GM12874 (cell line): ENCODE measurements at regions not wholly inside any gene's neighbourhood (a gene's known extent, or its start where the extent isn't known, plus 50 kb on each side); places are given as distances from the start of the nearest gene placed in this dataset.

ENCODE experiments used
- TF ChIP-seq, protein P1 (sequence below): IDR thresholded peaks from 2 replicates; pipeline ENCODE4 v1.5.1; 2011; ENCODE audit warnings: low read depth, mild to moderate bottlenecking, control low read depth, low read length, moderate library complexity; ENCODE audit not compliant: insufficient read depth

DNA sequence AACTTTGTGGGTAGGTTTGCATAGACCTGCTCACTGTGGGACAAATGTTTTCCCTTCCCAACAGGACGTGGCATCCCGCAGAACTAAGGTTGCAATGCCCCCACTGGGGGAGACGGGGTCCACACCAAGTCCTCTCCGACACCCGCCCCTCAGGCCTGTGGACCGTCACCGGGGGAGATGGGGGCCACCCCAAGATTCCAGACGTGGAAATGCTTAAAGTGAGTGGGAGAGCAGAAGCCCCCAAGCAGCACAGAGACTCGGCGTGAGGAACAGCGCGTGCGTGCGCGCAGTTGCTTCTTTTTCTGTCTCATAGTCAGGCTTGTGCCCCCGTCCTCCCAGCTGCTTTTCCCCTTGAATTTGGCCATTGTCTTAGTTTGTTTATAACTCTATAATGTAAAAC, 826.3 kb upstream of the SALL3 start:
- TF ChIP-seq, protein P1, sequence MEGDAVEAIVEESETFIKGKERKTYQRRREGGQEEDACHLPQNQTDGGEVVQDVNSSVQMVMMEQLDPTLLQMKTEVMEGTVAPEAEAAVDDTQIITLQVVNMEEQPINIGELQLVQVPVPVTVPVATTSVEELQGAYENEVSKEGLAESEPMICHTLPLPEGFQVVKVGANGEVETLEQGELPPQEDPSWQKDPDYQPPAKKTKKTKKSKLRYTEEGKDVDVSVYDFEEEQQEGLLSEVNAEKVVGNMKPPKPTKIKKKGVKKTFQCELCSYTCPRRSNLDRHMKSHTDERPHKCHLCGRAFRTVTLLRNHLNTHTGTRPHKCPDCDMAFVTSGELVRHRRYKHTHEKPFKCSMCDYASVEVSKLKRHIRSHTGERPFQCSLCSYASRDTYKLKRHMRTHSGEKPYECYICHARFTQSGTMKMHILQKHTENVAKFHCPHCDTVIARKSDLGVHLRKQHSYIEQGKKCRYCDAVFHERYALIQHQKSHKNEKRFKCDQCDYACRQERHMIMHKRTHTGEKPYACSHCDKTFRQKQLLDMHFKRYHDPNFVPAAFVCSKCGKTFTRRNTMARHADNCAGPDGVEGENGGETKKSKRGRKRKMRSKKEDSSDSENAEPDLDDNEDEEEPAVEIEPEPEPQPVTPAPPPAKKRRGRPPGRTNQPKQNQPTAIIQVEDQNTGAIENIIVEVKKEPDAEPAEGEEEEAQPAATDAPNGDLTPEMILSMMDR = no peak

DNA sequence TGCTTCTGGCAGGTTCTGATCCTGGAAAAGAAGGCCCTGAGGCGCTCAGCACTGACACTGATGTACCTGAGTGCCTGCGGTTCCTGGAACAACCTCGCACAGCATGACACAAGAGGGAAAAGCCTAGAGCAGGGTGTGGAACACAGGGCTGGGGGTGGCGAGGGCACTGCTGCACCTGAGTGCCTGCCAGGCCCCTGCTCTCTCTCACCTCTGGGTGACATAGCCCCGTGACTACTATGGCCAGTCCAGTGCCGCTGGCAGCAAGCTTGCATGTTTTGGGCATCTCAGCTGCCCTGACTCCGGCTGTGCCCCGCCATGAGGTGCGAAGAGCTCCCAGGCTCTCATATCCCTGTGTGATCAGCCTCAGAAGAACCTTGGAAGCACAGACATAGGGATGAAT, 825.2 kb upstream of the SALL3 start:
- TF ChIP-seq, protein P1 = no peak

DNA sequence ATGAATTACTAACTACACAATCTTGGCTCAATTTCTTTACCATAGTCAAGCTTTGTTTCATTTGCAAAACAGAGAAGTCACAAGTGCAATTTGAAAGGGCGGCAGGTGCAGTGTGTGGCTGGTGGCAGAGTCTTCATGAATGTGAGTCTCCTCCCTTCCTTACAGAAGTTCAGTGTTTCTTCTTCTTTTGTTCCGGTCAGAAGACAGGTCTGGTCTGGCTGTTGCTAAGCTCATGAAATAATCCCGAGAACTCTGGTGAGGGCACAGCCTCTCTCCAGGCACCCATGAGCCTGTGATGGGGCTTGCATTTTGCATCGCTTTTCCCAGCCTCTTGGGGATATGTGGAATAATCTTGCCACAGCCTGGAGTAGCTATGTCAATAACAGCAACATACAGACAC, 824.8 kb upstream of the SALL3 start:
- TF ChIP-seq, protein P1 = no peak

DNA sequence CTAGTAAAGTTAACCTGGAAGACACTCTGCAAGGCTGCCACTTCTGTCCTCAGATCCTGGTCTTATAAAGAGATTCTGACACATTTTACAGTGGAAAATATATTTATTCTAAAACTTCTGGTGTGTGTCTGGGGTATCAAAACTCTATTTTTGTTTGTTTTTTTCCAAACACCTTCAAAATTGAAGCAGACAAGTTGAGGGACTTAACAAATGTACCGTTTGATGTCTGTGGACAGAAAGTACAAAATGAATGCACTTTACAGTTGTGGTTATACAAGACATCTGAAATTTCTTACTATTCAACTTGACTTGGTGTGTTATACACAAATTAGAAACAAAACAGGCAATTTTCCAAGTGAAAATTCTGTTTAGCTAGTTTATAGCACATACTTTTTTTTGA, 823.2 kb upstream of the SALL3 start:
- TF ChIP-seq, protein P1 = no peak

DNA sequence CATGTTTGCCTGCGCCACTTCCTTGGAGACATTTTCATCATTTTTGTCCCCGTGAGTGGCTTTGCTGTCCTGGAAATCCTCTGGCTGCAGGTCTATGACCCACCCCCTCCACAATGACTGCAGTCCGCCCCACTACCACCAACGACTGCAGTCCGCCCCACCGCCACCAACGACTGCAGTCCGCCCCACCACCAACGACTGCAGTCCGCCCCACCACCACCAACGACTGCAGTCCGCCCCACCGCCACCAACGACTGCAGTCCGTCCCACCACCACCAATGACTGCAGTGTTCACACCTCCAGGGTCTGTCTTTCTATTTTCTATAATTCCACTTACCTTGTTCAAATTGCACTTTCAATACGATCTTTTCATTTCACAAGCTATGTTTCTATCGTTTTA, 820.7 kb upstream of the SALL3 start:
- TF ChIP-seq, protein P1 = no peak

DNA sequence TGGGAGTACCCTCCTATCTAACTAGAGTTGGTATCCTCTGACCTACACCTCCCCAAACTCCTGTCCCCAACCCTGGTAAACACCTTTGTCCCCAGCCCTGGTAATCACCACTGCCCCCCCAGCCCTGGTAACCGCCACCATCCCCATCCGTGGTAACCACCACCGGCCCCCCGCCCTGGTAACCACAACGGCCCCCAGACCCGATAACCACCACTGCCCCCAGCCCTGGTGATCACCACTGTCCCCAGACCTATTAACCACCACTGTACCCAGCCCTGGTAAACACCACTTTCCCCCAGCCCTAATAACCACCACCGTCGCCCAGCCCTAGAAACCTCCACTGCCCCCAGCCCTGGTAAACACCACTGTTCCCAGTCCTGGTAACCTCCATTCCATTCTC, 820.2 kb upstream of the SALL3 start:
- TF ChIP-seq, protein P1 = no peak

DNA sequence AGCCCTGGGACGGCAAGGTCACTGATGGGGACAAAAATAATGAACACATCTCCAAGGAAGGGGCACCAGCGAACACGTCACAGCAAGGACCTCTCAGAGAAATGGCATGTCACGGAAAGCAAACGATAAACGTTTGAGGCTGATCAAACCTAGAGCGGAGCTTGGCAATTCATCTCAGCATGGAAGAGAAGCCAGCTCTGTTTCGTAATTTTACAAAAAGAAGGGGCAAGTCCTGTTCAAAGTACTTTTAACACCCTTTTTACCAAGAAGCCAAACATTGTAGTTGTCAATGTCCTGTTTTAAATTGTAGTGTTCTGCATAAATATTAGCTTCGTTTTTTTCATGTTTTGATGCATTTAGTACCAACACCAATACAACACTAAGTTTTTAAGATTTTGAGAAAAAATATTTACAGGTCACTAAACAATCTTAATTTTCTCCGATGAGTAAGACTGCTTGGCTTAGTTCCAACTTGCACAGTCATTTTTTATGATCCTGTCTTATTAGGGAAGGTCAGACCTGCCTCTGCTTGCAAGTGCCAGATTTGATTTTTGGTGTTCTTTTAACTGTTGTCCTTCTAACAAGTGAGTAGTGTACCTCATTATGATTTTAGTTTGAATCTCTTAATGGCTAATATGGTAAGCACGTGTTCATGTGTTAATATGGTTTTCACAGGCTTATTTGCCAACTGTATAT, 818.5 kb upstream of the SALL3 start:
- TF ChIP-seq, protein P1 = no peak
